PC-3 (cell line): ENCODE measurements at regions not wholly inside any gene's neighbourhood (a gene's known extent, or its start where the extent isn't known, plus 50 kb on each side); places are given as distances from the start of the nearest gene placed in this dataset.

Experiments used
- ATAC-seq: fragments of 200-7000 bp; cut with Tn5 transposase; 2 replicates; pipeline ENCODE4 v1.9.1; 2020; ENCODE audit warnings: mild to moderate bottlenecking, moderate library complexity
- BruUV-seq: library from RNA; stranded (reverse); fragments of 400-500 nt; replicated peaks from 2 replicates; lab custom pipeline; 2021; lab: Mats Ljungman, UMichigan
- CTCF ChIA-PET: fragments of 300-600 bp; sonication (Branson Sonifier 250); formaldehyde crosslinking; loops from one replicate; lab custom pipeline; 2022; ENCODE audit warnings: antibody characterized with exemption; lab: Charles Lee
- POLR2A ChIA-PET: fragments of 300-600 bp; sonication (Branson Sonifier 250); formaldehyde crosslinking; loops from one replicate; lab custom pipeline; 2022; ENCODE audit warnings: antibody characterized with exemption; ENCODE audit not compliant: unreplicated experiment; lab: Charles Lee
- DNase-seq: peaks from one replicate; pipeline ENCODE4 v3.0.0-alpha.2; 2015
- H2AFZ ChIP-seq: fragments of 300-600 bp; sonication (generic); 2 replicates; pipeline ENCODE4 v1.6.0; 2016; ENCODE audit warnings: antibody characterized with exemption, low read length
- H3F3A ChIP-seq: fragments of 300-600 bp; sonication (generic); one replicate; pipeline ENCODE4 v1.6.0; 2017; ENCODE audit warnings: antibody characterized with exemption, low read length, control low read depth, mild to moderate bottlenecking; ENCODE audit not compliant: unreplicated experiment
- H3K27ac ChIP-seq: fragments of 300-600 bp; sonication (generic); 2 replicates; pipeline ENCODE4 v1.5.1; 2016; ENCODE audit warnings: mild to moderate bottlenecking, low read length
- H3K27me3 ChIP-seq: fragments of 300-600 bp; sonication (generic); 2 replicates; pipeline ENCODE4 v1.6.1; 2016; ENCODE audit warnings: low read length, mixed read lengths
- H3K36me3 ChIP-seq: fragments of 300-600 bp; sonication (generic); 2 replicates; pipeline ENCODE4 v1.6.1; 2016; ENCODE audit warnings: low read depth, mixed run types, low read length, mixed read lengths
- H3K4me1 ChIP-seq: fragments of 300-600 bp; sonication (generic); 2 replicates; pipeline ENCODE4 v1.5.1; 2016; ENCODE audit warnings: low read length; ENCODE audit not compliant: insufficient read depth
- H3K4me2 ChIP-seq: fragments of 300-600 bp; sonication (generic); 2 replicates; pipeline ENCODE4 v1.6.0; 2016; ENCODE audit warnings: low read length
- H3K4me3 ChIP-seq: fragments of 300-600 bp; sonication (generic); 2 replicates; pipeline ENCODE4 v1.5.1; 2016; ENCODE audit warnings: mild to moderate bottlenecking, low read length, mixed read lengths
- H3K79me2 ChIP-seq: fragments of 300-600 bp; sonication (generic); 2 replicates; pipeline ENCODE4 v1.6.1; 2017; ENCODE audit warnings: low read length, mixed read lengths
- H3K9ac ChIP-seq: fragments of 300-600 bp; sonication (generic); 2 replicates; pipeline ENCODE4 v1.6.0; 2016; ENCODE audit warnings: mild to moderate bottlenecking, low read length
- H3K9me2 ChIP-seq: fragments of 300-600 bp; sonication (generic); replicated peaks from 2 replicates; pipeline ENCODE4 v1.6.1; 2016; ENCODE audit warnings: mixed run types, low read length, mixed read lengths
- H3K9me3 ChIP-seq: fragments of 300-600 bp; sonication (generic); 2 replicates; pipeline ENCODE4 v1.6.1; 2016; ENCODE audit warnings: low read length, mixed read lengths
- H4K20me1 ChIP-seq: fragments of 300-600 bp; sonication (generic); 2 replicates; pipeline ENCODE4 v1.6.1; 2016; ENCODE audit warnings: low read length, mixed read lengths
- CTCF ChIP-seq: fragments of 300-600 bp; sonication (generic); conservative IDR thresholded peaks from 2 replicates; pipeline ENCODE4 v1.5.1; 2017; ENCODE audit warnings: antibody characterized with exemption, low read depth, mild to moderate bottlenecking, low read length
- EZH2 ChIP-seq: fragments of 300-600 bp; sonication (generic); IDR thresholded peaks from one replicate; pipeline ENCODE4 v1.6.1; 2017; ENCODE audit warnings: antibody characterized with exemption, mild to moderate bottlenecking, low read length; ENCODE audit not compliant: unreplicated experiment
- EZH2phosphoT487 ChIP-seq: fragments of 300-600 bp; sonication (generic); IDR thresholded peaks from 2 replicates; pipeline ENCODE4 v1.6.1; 2018; ENCODE audit warnings: mild to moderate bottlenecking, antibody characterized with exemption, low read length, borderline replicate concordance
- intact Hi-C: fragments of 100-400 bp; cut with micrococcal nuclease; formaldehyde crosslinking; loops from 2 replicates; pipeline ENCODE4 v1.9.0; 2023

GRCh38 chr10:100683004-100683403 lies 62.4 kb upstream of the PAX2 start:
- Histone ChIP-seq H3K27ac (no peak overlapping the region), H3K36me3 (no peaks in the 10 kb centered on the region), H4K20me1 (no peaks in the 10 kb centered on the region), H3K9ac (no peak overlapping the region), H3K4me2 (no peak overlapping the region), H3K4me1 (no peaks in the 10 kb centered on the region), H3K9me3 (no peaks in the 10 kb centered on the region), H3F3A (no peaks in the 10 kb centered on the region), H3K27me3 (peaks cover 74% of the 10 kb centered on the region), H3K4me3 (no peak overlapping the region), H3K9me2 (no peaks in the 10 kb centered on the region), H2AFZ (no peak overlapping the region), H3K79me2 (no peaks in the 10 kb centered on the region)
- no peak for TF ChIP-seq CTCF
- no peak for TF ChIP-seq EZH2phosphoT487
- no peak for TF ChIP-seq EZH2
- ATAC-seq (no peak), DNase-seq (no peak)
- CTCF ChIA-PET: no interaction called here
- BruUV-seq: no TSS peak
- POLR2A ChIA-PET: no interaction called here
- intact Hi-C loops: no loop called here

- intact Hi-C loops: no loop called here
- no peak overlapping the region for H3K9ac ChIP-seq
- H4K20me1 ChIP-seq: no peaks in the 10 kb centered on the region
- H2AFZ ChIP-seq: no peak overlapping the region
- H3K36me3 ChIP-seq: no peaks in the 10 kb centered on the region
- TF ChIP-seq EZH2phosphoT487 (no peak), EZH2 (no peak), CTCF (no peak)
- H3K9me2 ChIP-seq: no peaks in the 10 kb centered on the region
- H3K79me2 ChIP-seq: no peaks in the 10 kb centered on the region
- no peak overlapping the region for H3K4me3 ChIP-seq
- DNase-seq (no peak), ATAC-seq (no peak)
- peaks cover 80% of the 10 kb centered on the region for H3K27me3 ChIP-seq
- ChIA-PET CTCF (no interaction called here), POLR2A (no interaction called here)
- H3K4me1 ChIP-seq: no peaks in the 10 kb centered on the region
- H3F3A ChIP-seq: no peaks in the 10 kb centered on the region
- H3K9me3 ChIP-seq: no peaks in the 10 kb centered on the region
- no peak overlapping the region for H3K27ac ChIP-seq
- no TSS peak for BruUV-seq
- H3K4me2 ChIP-seq: no peak overlapping the region
Observed at GRCh38 chr10:100683545-100684300, 61.7 kb upstream of the PAX2 start.

GRCh38 chr10:100684688-100685235 lies 60.6 kb upstream of the PAX2 start:
- no peak overlapping the region for H3K4me2 ChIP-seq
- H3K79me2 ChIP-seq: no peaks in the 10 kb centered on the region
- no peaks in the 10 kb centered on the region for H3F3A ChIP-seq
- no TSS peak for BruUV-seq
- H4K20me1 ChIP-seq: no peaks in the 10 kb centered on the region
- ChIA-PET CTCF (no interaction called here), POLR2A (no interaction called here)
- H2AFZ ChIP-seq: no peak overlapping the region
- H3K9ac ChIP-seq: no peak overlapping the region
- intact Hi-C loops: no loop called here
- H3K9me3 ChIP-seq: no peaks in the 10 kb centered on the region
- TF ChIP-seq CTCF (no peak), EZH2 (no peak), EZH2phosphoT487 (no peak)
- no peak for DNase-seq
- H3K27me3 ChIP-seq: peaks cover 86% of the 10 kb centered on the region
- H3K4me3 ChIP-seq: no peak overlapping the region
- H3K27ac ChIP-seq: no peak overlapping the region
- H3K4me1 ChIP-seq: no peaks in the 10 kb centered on the region
- H3K9me2 ChIP-seq: no peaks in the 10 kb centered on the region
- ATAC-seq: no peak
- no peaks in the 10 kb centered on the region for H3K36me3 ChIP-seq
